GM19240 (cell line): ENCODE measurements at regions not wholly inside any gene's neighbourhood (a gene's known extent, or its start where the extent isn't known, plus 50 kb on each side); places are given as distances from the start of the nearest gene placed in this dataset.

Source experiments
- DNase-seq: peaks from one replicate; pipeline ENCODE4 v3.0.0; 2011; ENCODE audit warnings: low spot score; ENCODE audit not compliant: insufficient read length

DNA sequence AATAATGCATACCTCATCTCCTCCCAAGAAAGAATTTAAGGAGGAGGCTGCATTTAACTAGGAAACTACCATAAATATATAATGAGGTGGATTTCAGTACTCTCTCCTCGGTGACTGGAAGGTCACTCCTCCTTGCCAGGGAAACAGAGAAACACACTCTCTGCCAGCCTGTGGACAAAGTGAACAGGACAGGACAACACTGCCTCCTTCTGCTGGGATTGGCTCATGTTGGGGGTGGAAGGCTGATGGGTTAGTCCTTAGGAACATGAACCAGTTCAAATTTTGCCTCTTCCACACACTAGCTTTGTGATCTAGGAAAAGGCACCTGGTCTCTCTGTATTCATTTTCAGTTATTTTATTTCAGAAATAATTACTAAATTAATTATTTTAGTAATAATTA lies 50.6 kb upstream of the STEAP4 start:
- DNase-seq, result no peak
